DND-41 (cell line): ENCODE measurements at regions not wholly inside any gene's neighbourhood (a gene's known extent, or its start where the extent isn't known, plus 50 kb on each side); places are given as distances from the start of the nearest gene placed in this dataset.

Experiments used
- ATAC-seq: fragments of 200-7000 bp; cut with Tn5 transposase; 3 replicates; pipeline ENCODE4 v1.9.1; 2021; ENCODE audit warnings: low read depth; ENCODE audit not compliant: insufficient read depth
- DNase-seq: peaks from one replicate; pipeline ENCODE4 v3.0.0-alpha.2; 2020
- H2AFZ ChIP-seq: 2 replicates; pipeline ENCODE4 v1.6.0; 2012; ENCODE audit warnings: low read depth, low read length
- H3K27ac ChIP-seq: 2 replicates; pipeline ENCODE4 v1.5.1; 2012; ENCODE audit warnings: low read length, inconsistent platforms
- H3K27me3 ChIP-seq: fragments of 200-600 bp; sonication (generic); 2 replicates; pipeline ENCODE4 v1.6.0; 2012; ENCODE audit warnings: low read length, mild to moderate bottlenecking, inconsistent platforms; ENCODE audit not compliant: insufficient read depth, poor library complexity
- H3K36me3 ChIP-seq: 2 replicates; pipeline ENCODE4 v1.5.1; 2012; ENCODE audit warnings: low read length, inconsistent platforms; ENCODE audit not compliant: insufficient read depth
- H3K4me1 ChIP-seq: 2 replicates; pipeline ENCODE4 v1.5.1; 2012; ENCODE audit warnings: mild to moderate bottlenecking, low read length; ENCODE audit not compliant: insufficient read depth
- H3K4me2 ChIP-seq: 2 replicates; pipeline ENCODE4 v1.6.0; 2012; ENCODE audit warnings: mild to moderate bottlenecking, moderate library complexity, low read length, inconsistent platforms; ENCODE audit not compliant: insufficient read depth
- H3K4me3 ChIP-seq, 2 experiments: fragments of 200-600 bp in 1 of 2; shearing (Covaris generic) in 1 of 2; 2 replicates each; pipeline ENCODE4 v1.5.1; 2012 to 2016; ENCODE audit warnings: inconsistent platforms in 2 of 2, low read length in 2 of 2, mild to moderate bottlenecking in 2 of 2, low read depth in 1 of 2, moderate library complexity in 1 of 2
- H3K79me2 ChIP-seq: 2 replicates; pipeline ENCODE4 v1.6.0; 2012; ENCODE audit warnings: low read length, inconsistent platforms; ENCODE audit not compliant: insufficient read depth
- H3K9ac ChIP-seq: 2 replicates; pipeline ENCODE4 v1.6.0; 2012; ENCODE audit warnings: low read depth, mild to moderate bottlenecking, inconsistent platforms, low read length, moderate library complexity
- H3K9me3 ChIP-seq: 2 replicates; pipeline ENCODE4 v1.5.1; 2012; ENCODE audit warnings: low read length, moderate library complexity, mild to moderate bottlenecking, inconsistent platforms; ENCODE audit not compliant: insufficient read depth, severe bottlenecking
- H4K20me1 ChIP-seq: 2 replicates; pipeline ENCODE4 v1.6.0; 2012; ENCODE audit warnings: low read length; ENCODE audit not compliant: insufficient read depth
- EZH2 ChIP-seq: IDR thresholded peaks from 3 replicates; pipeline ENCODE4 v1.6.1; 2012; ENCODE audit warnings: borderline replicate concordance, low read depth, mild to moderate bottlenecking, moderate library complexity, low read length, inconsistent platforms; ENCODE audit not compliant: severe bottlenecking
- TF ChIP-seq, protein P1 (sequence below): IDR thresholded peaks from 2 replicates; pipeline ENCODE4 v1.5.1; 2012; ENCODE audit warnings: borderline replicate concordance, low read length, moderate library complexity, mild to moderate bottlenecking; ENCODE audit not compliant: poor library complexity, severe bottlenecking; ENCODE audit errors: extremely low read depth

DNA sequence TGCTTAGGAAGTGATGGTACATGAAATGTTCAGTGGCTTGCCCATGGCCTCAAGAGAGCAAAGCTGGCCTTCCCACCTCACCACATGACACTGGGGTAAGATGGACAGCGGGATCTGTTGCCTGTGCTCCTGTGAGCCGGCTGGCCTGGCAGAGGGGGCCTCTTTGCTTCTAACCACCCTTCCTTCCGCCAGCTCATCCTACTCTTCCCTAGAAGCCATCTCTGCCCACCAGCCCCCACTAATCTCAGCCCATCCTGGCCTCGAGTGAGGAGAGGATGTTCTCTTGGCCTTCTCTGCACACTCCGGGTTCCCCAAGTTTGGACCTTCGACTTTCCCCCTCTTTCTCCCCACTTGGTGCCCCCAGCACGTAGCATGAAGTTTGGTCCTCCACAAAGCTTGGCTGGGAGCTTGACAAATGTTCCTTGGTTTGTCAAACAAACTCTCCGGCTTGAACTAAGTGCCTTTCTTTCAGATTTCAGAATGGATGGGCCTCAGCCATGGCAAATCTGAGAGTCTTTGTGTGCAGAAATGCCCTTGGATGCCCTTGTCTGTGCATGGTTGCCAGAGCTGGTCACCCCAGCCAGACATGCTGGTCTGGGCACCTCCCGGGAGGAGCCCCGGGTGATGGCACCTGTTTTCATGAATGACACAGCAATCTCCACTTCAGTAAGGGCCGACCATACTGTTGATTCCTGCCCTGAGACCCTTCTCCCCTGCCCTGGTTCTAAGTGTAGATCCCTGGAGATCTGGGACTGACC is 145.5 kb downstream of the URI1 start:
- H3K9ac ChIP-seq, result no peak overlapping the region
- H3K4me1 ChIP-seq, result peaks cover 7% of the 10 kb centered on the region
- H3K27me3 ChIP-seq, result no peaks in the 10 kb centered on the region
- ATAC-seq, result no peak
- H3K9me3 ChIP-seq, result no peaks in the 10 kb centered on the region
- no peak overlapping the region for H3K4me2 ChIP-seq
- no peak overlapping the region for H2AFZ ChIP-seq
- H3K27ac ChIP-seq, result no peak overlapping the region
- no peaks in the 10 kb centered on the region for H4K20me1 ChIP-seq
- no peak overlapping the region for H3K4me3 ChIP-seq
- no peaks in the 10 kb centered on the region for H3K79me2 ChIP-seq
- no peak for DNase-seq
- H3K36me3 ChIP-seq, result no peaks in the 10 kb centered on the region
- no peak for TF ChIP-seq EZH2
- TF ChIP-seq, protein P1, sequence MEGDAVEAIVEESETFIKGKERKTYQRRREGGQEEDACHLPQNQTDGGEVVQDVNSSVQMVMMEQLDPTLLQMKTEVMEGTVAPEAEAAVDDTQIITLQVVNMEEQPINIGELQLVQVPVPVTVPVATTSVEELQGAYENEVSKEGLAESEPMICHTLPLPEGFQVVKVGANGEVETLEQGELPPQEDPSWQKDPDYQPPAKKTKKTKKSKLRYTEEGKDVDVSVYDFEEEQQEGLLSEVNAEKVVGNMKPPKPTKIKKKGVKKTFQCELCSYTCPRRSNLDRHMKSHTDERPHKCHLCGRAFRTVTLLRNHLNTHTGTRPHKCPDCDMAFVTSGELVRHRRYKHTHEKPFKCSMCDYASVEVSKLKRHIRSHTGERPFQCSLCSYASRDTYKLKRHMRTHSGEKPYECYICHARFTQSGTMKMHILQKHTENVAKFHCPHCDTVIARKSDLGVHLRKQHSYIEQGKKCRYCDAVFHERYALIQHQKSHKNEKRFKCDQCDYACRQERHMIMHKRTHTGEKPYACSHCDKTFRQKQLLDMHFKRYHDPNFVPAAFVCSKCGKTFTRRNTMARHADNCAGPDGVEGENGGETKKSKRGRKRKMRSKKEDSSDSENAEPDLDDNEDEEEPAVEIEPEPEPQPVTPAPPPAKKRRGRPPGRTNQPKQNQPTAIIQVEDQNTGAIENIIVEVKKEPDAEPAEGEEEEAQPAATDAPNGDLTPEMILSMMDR, result no peak

DNA sequence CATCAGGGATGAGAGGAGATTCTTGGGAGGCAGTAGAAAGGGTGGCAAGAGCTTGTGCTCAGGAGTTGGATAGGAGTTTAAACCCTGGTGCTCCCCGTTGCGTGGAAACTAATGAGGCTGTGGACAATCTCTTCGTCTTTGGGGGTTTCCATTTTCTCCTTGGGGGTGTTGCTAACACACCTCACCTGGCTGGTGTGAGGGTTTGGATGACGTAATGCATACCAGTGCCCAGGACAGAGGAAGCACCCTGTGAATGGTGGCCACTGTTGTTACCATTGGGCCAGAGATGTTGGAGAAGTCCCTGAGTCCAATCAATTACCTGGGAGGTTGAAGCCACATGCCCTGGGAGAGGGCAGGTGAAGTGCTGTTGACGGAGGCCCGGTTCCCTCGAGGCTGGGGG is 146.5 kb downstream of the URI1 start:
- ATAC-seq (no peak), DNase-seq (no peak)
- Histone ChIP-seq H3K4me2 (no peak overlapping the region), H3K4me3 (no peak overlapping the region), H4K20me1 (no peaks in the 10 kb centered on the region), H3K4me1 (peaks cover 7% of the 10 kb centered on the region), H3K27ac (no peak overlapping the region), H2AFZ (no peak overlapping the region), H3K27me3 (no peaks in the 10 kb centered on the region), H3K79me2 (no peaks in the 10 kb centered on the region), H3K9me3 (no peaks in the 10 kb centered on the region), H3K9ac (no peak overlapping the region), H3K36me3 (no peaks in the 10 kb centered on the region)
- TF ChIP-seq EZH2, result no peak
- TF ChIP-seq, protein P1, result no peak

DNA sequence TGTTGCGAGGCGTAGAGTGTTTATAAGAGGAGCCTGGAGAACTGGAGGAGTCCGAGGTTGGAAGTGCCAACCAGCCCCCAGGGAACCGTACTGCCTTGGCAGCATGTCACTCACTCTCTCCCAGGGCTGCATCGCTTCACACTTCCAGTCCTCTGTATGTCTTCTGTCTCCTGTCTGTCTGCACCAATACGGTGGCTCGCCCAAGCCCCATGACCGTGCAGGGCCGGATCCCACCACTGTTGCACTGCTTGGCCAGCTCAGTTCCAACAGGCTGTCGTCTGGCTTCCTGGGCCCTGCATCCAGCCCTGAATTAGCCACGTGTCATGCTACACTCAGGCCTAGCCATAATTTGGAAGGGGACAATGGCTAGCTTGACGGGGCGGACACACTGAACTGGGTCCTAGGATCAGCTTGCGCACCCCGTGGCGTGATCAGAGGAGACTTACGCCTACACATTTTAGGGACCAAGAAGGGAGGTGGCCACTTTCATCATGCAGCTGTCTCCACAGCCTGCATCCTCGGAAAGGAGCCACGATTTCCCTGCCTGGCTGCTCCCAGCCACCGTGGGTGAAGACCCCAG is 147.1 kb downstream of the URI1 start:
- ATAC-seq (no peak), DNase-seq (no peak)
- Histone ChIP-seq H3K4me3 (no peak overlapping the region), H3K9ac (no peak overlapping the region), H3K27me3 (no peaks in the 10 kb centered on the region), H3K36me3 (no peaks in the 10 kb centered on the region), H4K20me1 (no peaks in the 10 kb centered on the region), H3K79me2 (no peaks in the 10 kb centered on the region), H3K4me2 (no peak overlapping the region), H3K27ac (no peak overlapping the region), H3K9me3 (no peaks in the 10 kb centered on the region), H3K4me1 (peaks cover 7% of the 10 kb centered on the region), H2AFZ (no peak overlapping the region)
- TF ChIP-seq, protein P1, result no peak
- no peak for TF ChIP-seq EZH2
